ENCODE measurements at regions not wholly inside any gene's neighbourhood (a gene's known extent, or its start where the extent isn't known, plus 50 kb on each side); places are given as distances from the start of the nearest gene placed in this dataset.

- no peak for DNase-seq (ENCODE audit: low spot score)
- no peak overlapping the region for H3K27ac ChIP-seq
- CTCF ChIA-PET, result no interaction called here
- no peak for TF ChIP-seq CTCF (conservative IDR thresholded peaks at IDR 0.05; ENCODE audit: low read depth)
- POLR2A ChIA-PET (ENCODE audit: low non-redundant PET), result no interaction called here
These were observed 896.6 kb upstream of the INTU start for GRCh38 chr4:126736133-126736518.

GRCh38 chr4:126737899-126738526 lies 894.7 kb upstream of the INTU start:
- POLR2A ChIA-PET (ENCODE audit: low non-redundant PET), result no interaction called here
- no peak overlapping the region for H3K27ac ChIP-seq
- DNase-seq (ENCODE audit: low spot score), result no peak
- CTCF ChIA-PET, result no interaction called here
- no peak for TF ChIP-seq CTCF (conservative IDR thresholded peaks at IDR 0.05; ENCODE audit: low read depth)

- DNase-seq (ENCODE audit: low spot score), result no peak
- ChIA-PET POLR2A (ENCODE audit: low non-redundant PET) (no interaction called here), CTCF (no interaction called here)
- no peak for TF ChIP-seq CTCF (conservative IDR thresholded peaks at IDR 0.05; ENCODE audit: low read depth)
- H3K27ac ChIP-seq, result no peak overlapping the region
These were observed 894.2 kb upstream of the INTU start for GRCh38 chr4:126738527-126738923.

DNA sequence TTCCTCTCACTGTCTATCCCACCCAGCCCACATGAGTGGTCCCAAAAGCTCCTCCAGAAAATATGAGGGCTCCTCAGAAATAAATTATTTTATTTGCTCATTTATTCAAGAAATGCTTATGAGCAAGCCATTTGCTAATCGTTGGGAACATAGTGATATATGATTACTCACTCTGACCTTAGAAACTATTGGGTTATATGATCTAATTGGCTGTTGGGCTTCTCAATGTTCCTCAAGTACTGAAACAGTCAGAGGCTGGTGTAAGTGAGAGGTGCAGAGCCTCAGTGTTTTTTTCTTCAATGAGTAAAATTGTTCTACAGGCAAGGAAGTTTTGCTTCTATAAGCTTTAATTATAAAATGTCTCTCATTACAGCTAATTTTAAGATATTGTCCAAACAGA lies 893.8 kb upstream of the INTU start:
- POLR2A ChIA-PET (ENCODE audit: low non-redundant PET), result no interaction called here
- no peak overlapping the region for H3K27ac ChIP-seq
- DNase-seq (ENCODE audit: low spot score), result peak; percentile 24
- CTCF ChIA-PET, result no interaction called here
- TF ChIP-seq CTCF (conservative IDR thresholded peaks at IDR 0.05; ENCODE audit: low read depth), result no peak

- no peak overlapping the region for H3K27ac ChIP-seq
- no peak for TF ChIP-seq CTCF (conservative IDR thresholded peaks at IDR 0.05; ENCODE audit: low read depth)
- no peak for DNase-seq (ENCODE audit: low spot score)
- POLR2A ChIA-PET (ENCODE audit: low non-redundant PET), result no interaction called here
- CTCF ChIA-PET, result no interaction called here
These were observed 892.1 kb upstream of the INTU start for GRCh38 chr4:126740687-126741086.

DNA sequence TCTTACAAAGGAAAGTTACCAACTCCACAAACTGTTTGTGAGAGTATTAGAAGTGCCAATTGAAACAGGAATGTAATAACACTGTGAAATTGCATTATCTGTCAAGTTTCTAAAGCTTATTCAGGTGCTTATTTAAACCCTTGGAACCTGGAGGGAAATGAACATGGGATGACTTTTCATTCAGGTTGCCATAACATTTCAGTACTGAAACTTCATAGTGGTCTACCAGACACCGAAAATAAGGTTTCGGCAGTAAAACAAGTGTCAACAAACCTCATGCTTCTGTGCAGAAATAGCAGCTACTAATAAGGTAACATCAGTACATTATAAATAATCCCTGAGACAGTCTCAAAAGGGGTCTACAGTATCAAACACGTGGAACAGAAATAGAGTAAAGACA lies 890.7 kb upstream of the INTU start:
- ChIA-PET CTCF (no interaction called here), POLR2A (ENCODE audit: low non-redundant PET) (no interaction called here)
- no peak overlapping the region for H3K27ac ChIP-seq
- no peak for DNase-seq (ENCODE audit: low spot score)
- TF ChIP-seq CTCF (conservative IDR thresholded peaks at IDR 0.05; ENCODE audit: low read depth), result no peak

GRCh38 chr4:126742885-126743284 lies 889.9 kb upstream of the INTU start:
- ChIA-PET POLR2A (ENCODE audit: low non-redundant PET) (no interaction called here), CTCF (no interaction called here)
- no peak for DNase-seq (ENCODE audit: low spot score)
- H3K27ac ChIP-seq, result no peak overlapping the region
- TF ChIP-seq CTCF (conservative IDR thresholded peaks at IDR 0.05; ENCODE audit: low read depth), result no peak

All from RWPE1 (cell line).